GM03348 (cell line): ENCODE measurements at regions not wholly inside any gene's neighbourhood (a gene's known extent, or its start where the extent isn't known, plus 50 kb on each side); places are given as distances from the start of the nearest gene placed in this dataset.
A peak's percentile ranks its signal among the peaks of the same experiment; 100 is the strongest.

Experiments used
- DNase-seq: peaks from one replicate; pipeline ENCODE4 v3.0.0; 2012; ENCODE audit warnings: low spot score

GRCh38 chr12:94712815-94713515 lies 62.6 kb upstream of the TMCC3 start:
- DNase-seq, result no peak

- DNase-seq, result peak; percentile 33
Observed at GRCh38 chr12:94710933-94711332, 60.6 kb upstream of the TMCC3 start.

- no peak for DNase-seq
Observed at GRCh38 chr12:94707892-94708291, 57.5 kb upstream of the TMCC3 start.

GRCh38 chr12:94707036-94707435 lies 56.7 kb upstream of the TMCC3 start:
- DNase-seq, result no peak

GRCh38 chr12:94706250-94706661 lies 55.9 kb upstream of the TMCC3 start:
- DNase-seq, result no peak

GRCh38 chr12:94705676-94706075 lies 55.3 kb upstream of the TMCC3 start:
- DNase-seq, result no peak

- peak; percentile 7 for DNase-seq
Observed at GRCh38 chr12:94704452-94705306, 54.3 kb upstream of the TMCC3 start.

- no peak for DNase-seq
Observed at GRCh38 chr12:94702696-94703095, 52.3 kb upstream of the TMCC3 start.

GRCh38 chr12:94701711-94702110 lies 51.4 kb upstream of the TMCC3 start:
- DNase-seq, result no peak

GRCh38 chr12:94700662-94701061 lies 50.3 kb upstream of the TMCC3 start:
- no peak for DNase-seq
